Neural cell (in vitro differentiated cells): ENCODE measurements at regions not wholly inside any gene's neighbourhood (a gene's known extent, or its start where the extent isn't known, plus 50 kb on each side); places are given as distances from the start of the nearest gene placed in this dataset.

Source experiments
- EP300 ChIP-seq: fragments of 450-650 bp; conservative IDR thresholded peaks from 2 replicates; pipeline ENCODE4 v1.6.1; 2014; ENCODE audit warnings: antibody characterized with exemption, mild to moderate bottlenecking, moderate library complexity; ENCODE audit not compliant: poor library complexity, severe bottlenecking
- EZH2 ChIP-seq: fragments of 200-600, 300-800 bp; shearing (Covaris generic), sonication (generic); IDR thresholded peaks from 2 replicates; pipeline ENCODE4 v1.6.1; 2014; ENCODE audit warnings: antibody characterized with exemption, low read length, borderline replicate concordance, mild to moderate bottlenecking; ENCODE audit not compliant: insufficient read depth, poor library complexity, severe bottlenecking
- MXI1 ChIP-seq: fragments of 450-650 bp; conservative IDR thresholded peaks from 2 replicates; pipeline ENCODE4 v1.6.1; 2014; ENCODE audit warnings: antibody characterized with exemption, mild to moderate bottlenecking; ENCODE audit not compliant: poor library complexity, severe bottlenecking
- POLR2AphosphoS5 ChIP-seq: IDR thresholded peaks from 2 replicates; pipeline ENCODE4 v1.6.1; 2012
- RAD21 ChIP-seq: fragments of 450-650 bp; conservative IDR thresholded peaks from 2 replicates; pipeline ENCODE4 v1.6.1; 2014; ENCODE audit warnings: antibody characterized with exemption, mild to moderate bottlenecking, moderate library complexity
- REST ChIP-seq: IDR thresholded peaks from 2 replicates; pipeline ENCODE4 v1.6.1; 2012; ENCODE audit warnings: borderline replicate concordance
- TAF1 ChIP-seq: IDR thresholded peaks from 2 replicates; pipeline ENCODE4 v1.6.1; 2012; ENCODE audit warnings: low read depth
- TF ChIP-seq, protein P1 (sequence below): fragments of 450-650 bp; IDR thresholded peaks from 2 replicates; pipeline ENCODE4 v1.5.1; 2014; ENCODE audit warnings: antibody characterized with exemption, mild to moderate bottlenecking, moderate library complexity; ENCODE audit not compliant: poor library complexity, severe bottlenecking

- TF ChIP-seq REST: no peak
- TF ChIP-seq, protein P1, sequence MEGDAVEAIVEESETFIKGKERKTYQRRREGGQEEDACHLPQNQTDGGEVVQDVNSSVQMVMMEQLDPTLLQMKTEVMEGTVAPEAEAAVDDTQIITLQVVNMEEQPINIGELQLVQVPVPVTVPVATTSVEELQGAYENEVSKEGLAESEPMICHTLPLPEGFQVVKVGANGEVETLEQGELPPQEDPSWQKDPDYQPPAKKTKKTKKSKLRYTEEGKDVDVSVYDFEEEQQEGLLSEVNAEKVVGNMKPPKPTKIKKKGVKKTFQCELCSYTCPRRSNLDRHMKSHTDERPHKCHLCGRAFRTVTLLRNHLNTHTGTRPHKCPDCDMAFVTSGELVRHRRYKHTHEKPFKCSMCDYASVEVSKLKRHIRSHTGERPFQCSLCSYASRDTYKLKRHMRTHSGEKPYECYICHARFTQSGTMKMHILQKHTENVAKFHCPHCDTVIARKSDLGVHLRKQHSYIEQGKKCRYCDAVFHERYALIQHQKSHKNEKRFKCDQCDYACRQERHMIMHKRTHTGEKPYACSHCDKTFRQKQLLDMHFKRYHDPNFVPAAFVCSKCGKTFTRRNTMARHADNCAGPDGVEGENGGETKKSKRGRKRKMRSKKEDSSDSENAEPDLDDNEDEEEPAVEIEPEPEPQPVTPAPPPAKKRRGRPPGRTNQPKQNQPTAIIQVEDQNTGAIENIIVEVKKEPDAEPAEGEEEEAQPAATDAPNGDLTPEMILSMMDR: no peak
- TF ChIP-seq RAD21: no peak
- TF ChIP-seq EZH2: no peak
- TF ChIP-seq TAF1: no peak
- TF ChIP-seq MXI1: no peak
- no peak for TF ChIP-seq EP300
- TF ChIP-seq POLR2AphosphoS5: no peak
Measured at GRCh38 chr6:85322446-85323105, 127.3 kb upstream of the NT5E start.
